NCI-H128 (cell line): ENCODE measurements at regions not wholly inside any gene's neighbourhood (a gene's known extent, or its start where the extent isn't known, plus 50 kb on each side); places are given as distances from the start of the nearest gene placed in this dataset.
"Not testable (repeated sequence)": the region's sequence is repeated elsewhere in the genome, so short reads cannot be mapped to it uniquely, and the experiment has no call there.

Source experiments
- DNase-seq: peaks from one replicate; lab custom pipeline; 2025; ENCODE audit not compliant: unreplicated experiment; lab: John Stamatoyannopoulos, UW

DNA sequence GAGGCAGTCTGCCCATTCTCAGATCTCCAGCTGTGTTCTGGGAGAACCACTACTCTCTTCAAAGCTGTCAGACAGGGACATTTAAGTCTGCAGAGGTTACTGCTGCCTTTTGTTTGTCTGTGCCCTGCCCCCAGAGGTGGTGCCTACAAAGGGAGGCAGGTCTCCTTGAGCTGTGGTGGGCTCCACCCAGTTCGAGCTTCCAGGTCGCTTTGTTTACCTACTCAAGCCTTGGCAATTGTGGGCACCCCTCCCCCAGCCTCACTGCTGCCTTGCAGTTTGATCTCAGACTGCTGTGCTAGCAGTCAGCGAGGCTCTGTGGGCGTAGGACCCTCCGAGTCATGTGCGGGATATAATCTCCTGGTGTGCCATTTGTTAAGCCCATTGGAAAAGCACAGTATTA is 640.9 kb upstream of the SYNCRIP start:
- not testable (repeated sequence) for DNase-seq

DNA sequence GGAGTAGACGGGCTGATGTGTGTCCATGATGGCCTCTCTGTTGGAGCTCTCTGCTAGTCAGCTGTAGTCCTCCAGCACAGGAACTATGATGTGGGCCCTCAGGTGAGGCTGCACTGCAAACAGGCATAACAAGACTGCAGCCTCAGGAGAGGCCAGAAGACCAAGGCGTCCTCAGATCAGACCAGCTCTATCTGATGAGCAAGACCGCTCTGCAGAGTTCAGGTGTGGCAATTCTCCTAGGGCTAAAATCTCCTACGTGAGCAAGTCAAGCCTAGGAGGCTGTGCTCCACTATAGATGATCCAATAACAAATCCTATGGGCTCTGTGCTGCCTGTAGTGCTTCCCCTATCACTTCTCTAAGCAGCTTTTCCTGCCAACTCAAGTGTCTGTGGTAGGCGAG is 633.4 kb upstream of the SYNCRIP start:
- DNase-seq, result no peak

DNA sequence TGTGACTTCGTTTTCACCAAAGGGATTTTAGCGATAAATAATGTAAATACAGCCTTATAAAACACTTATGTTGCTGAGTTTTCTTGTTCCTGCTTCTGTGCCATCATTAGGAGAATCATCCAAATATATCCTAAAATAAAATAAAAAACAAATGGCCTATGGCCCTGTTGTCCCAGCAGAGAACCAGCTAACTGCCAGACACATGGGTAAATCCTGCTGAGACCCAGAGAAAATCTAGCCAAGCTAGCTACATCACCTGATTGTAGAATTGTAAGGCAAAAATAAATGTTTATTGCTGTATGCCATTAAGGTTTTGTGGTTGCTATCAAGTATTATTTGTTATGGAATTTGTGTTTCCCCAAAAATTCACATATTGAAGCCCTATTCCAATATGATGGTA is 631.2 kb upstream of the SYNCRIP start:
- no peak for DNase-seq

DNA sequence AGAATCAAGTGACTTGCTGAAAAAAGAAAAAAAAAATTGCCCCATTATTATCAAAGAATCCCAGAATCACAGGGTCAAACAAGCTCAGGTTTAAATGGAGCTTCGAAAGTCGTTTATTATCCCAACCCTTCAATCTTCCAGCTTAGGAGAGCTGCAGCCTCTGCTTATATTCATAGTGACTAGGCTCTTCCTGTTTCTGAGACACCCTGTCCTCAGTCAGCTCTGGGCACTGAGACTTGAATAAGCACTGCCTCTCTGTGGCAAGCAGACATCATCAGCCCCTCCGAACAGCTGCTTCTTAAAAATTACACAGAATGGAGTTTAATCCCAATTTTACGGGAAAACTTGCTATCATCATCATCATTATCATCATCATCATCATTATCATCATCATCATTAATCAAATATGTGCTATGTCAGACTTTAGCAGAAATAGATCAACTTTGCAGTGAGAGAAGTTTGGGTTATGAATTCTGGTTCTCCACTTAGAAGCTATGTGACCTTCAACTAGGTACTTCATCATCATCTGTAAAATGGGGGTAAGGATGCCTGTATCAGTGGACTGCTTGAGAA is 614.0 kb upstream of the SYNCRIP start:
- DNase-seq, result no peak

DNA sequence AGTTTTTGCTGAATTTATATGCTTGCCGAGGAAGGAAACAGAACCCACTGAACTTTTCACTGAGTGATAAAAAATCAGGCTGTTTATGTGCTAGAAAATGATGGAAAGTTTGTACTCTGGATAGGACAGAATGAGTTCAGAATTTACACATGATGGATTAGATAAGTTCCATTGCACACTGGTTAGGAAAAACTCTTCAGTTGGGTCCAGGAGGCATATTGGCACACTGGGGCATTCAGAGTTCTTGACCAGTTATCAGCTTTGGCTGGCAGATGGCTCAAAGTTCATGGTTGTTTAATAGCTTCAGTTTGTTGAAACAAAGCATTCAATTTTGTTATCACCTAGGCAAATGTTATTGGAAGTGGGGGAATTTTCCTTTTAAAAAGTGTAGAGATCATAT is 613.3 kb upstream of the SYNCRIP start:
- DNase-seq, result no peak

DNA sequence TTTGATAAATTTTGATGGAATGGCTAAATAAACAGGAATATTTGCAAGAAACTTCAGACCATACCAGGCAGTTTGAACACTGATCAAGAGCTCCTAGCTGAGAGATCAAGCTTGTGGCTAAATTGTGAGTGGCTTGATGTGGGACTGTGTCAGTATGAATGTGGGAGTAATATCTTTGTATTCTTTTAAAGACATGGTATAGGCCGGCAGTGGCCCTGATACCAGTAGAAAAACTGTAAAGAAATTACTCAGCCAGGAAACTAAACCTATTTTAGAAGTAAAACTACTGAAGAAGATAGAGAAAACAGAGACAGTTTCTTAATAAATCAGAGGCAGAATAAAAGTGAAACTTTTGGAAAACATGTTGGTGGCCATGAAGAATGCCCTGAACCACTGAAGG is 608.4 kb upstream of the SYNCRIP start:
- no peak for DNase-seq

DNA sequence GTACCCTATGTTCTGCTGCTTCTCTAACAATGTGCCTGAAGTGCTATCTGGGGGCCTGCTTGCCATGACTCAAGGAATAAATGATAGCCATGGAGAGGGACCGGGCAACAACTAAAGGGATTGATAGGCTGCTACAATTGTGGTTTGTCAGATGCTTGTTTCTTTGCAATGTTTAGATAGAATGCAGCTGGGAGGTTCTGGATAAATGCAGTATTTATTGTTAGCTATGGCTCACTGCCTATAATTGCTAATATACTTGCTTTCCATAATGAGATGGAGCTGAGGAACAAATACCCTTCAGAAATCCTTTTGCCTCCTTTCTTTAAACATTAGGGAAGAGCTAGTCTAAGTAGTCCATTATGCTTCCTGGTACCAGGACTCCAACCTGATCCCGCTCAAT is 575.2 kb upstream of the SYNCRIP start:
- DNase-seq, result no peak

DNA sequence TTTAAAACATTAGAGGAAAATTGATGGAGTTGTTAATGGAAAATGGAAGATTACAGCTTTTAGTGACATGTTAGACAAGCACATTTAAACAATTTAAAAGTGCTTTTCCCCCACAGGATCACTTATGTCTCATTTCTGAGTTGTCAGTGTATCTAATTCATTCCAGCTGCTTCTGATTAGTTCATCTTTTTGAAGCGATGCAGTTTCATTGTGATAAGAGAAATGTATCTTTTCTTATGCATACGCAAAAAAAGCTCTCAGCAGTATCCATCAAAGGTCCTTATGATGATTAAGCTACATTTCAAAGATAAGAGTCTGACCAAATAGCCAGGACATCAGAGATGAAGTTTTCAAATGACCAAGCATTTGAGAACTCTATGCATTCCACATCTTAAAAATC is 572.6 kb upstream of the SYNCRIP start:
- no peak for DNase-seq

DNA sequence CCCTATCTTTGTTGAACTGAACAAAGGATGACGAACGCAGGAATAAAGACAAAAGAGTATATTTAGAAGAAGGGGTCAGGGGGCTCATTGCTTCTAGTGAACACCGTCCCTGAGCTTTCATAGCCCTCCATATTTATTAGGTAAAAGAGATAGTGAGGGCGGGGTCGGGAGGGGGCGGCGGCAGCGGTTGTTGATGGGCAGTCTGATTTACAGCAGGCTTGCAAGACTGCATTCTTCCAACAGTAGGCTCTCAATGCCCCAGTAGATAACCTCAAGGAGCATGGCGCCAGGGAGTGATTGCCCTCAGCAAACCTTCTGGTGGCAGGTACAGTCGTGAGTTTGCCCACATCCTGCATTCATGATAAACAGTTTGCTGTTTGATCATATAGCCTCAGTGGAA is 563.3 kb upstream of the SYNCRIP start:
- no peak for DNase-seq

DNA sequence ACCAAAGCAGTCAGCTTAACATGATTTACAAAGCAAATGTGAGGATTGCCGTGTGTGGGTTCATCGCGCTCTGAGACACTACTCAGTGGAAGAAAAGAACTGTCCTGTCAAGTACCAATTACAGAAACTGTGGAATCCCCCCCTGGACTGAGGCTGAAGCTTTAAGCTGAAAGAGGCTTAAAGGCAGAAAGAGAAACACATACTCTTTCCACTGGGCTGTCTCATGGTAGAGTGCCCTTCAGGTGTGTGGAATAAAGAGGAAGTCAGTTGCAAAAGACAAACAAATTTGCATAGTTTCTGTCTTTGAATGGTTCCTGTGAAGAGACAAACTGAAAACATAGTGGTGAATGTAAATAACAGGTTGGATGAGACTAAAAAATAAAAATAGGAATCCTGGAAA is 560.4 kb upstream of the SYNCRIP start:
- DNase-seq, result no peak

DNA sequence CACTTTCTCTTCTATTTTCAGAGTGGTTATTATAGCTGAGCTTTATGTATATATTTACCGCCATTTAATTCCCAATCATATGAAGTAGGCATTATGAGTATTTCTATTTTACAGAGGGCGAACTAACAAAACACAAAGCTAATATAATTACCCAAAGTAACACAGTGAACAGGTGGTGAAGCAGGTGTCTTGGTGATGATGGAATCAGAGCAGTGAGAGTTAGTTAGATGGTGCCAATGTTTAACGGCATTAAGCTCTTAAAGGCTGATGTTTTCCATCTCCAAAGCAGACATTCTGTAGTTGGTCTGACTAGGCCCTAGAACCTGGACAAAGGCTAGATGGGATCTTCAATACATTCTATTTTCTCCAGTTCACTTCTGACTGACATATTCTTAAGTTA is 551.1 kb upstream of the SYNCRIP start:
- no peak for DNase-seq

DNA sequence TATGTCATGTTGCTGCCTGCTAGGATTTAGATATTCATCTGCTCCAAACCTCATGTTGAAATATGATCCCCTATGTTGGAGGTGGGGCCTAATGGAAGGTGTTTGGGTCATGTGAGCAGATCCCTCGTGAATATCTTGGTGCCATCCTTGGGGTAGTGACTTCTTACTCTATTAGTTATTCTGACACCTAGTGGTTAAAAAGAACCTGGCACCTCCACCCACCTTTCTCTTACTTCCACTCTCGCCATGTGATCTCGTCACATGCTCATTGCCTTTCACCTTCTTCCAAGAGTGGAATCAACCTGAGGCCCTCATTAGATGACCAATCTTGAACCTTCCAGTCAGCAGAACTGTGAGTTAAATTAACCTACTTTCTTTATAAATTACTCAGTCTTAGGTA is 549.4 kb upstream of the SYNCRIP start:
- DNase-seq, result no peak

DNA sequence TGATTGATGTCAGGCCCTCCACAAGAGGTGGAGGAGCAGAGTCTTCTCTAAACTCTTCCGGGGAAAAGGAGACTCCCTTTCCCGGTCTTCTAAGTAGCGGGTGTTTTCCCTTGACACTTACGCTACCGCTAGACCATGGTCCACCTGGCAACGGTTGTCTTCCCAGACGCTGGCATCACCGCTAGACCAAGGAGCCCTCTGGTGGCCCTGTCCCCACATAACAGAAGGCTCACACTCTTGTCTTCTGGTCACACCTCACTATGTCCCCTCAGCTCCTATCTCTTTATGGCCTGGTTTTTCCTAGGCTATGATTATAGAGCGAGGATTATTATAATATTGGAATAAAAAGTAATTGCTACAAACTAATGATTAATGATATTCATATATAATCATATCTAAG is 532.5 kb upstream of the SYNCRIP start:
- not testable (repeated sequence) for DNase-seq

DNA sequence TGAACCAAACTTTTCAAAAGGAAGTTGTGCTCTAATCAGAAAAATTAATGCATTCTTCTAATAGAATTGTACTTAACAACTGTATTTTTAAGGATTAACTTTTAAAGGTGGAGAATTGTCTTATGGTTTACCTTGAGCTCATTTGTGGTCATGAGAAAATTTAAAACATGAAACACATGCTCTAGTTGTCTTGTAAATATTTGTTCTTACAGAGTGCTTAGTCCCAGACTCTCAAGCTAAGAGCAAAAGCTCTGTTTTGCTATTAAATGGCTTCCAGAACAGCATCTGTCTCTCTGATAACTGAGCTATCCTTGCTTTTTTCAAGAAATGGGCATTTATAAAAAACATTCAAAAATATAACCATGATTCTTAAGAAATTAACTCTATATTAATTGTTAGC is 512.2 kb upstream of the SYNCRIP start:
- DNase-seq, result no peak

DNA sequence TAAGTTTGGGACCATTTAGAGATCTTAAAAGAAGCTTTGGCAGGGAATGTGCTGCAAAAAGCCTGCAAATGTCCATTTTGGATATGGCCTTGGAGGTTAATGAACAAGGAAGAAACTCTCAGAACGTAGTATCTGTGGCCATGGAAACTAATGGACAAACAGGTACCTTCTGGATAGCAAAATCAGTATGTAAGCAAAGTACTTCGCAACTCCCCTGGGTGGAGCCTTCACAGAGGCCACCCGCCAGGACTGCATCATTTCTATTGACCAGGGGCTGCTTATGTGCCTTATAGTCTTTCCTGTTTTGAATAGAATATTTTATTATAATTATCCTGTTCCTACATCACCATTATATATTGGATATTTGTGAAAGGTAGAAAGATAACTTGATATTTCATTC is 510.8 kb upstream of the SYNCRIP start:
- DNase-seq, result no peak

DNA sequence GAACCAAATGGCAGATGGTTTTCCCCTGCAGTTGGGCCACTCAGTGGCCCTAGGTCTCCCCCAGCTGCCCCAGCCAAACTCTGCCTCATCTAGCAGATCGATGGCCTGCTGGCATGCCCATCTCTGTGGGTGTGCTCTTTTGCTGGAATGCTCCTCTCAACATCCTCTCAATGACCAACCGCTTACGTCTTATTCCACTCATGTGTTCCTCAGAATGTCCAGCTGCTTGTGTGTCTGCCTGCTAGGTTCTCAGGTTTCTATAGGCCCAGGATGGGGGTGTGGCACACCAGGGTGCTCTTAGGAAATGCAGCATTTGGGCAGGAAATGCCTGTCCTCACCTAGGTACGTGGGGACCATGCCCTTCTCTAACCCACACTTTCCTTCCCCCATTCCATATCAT is 509.9 kb upstream of the SYNCRIP start:
- no peak for DNase-seq

DNA sequence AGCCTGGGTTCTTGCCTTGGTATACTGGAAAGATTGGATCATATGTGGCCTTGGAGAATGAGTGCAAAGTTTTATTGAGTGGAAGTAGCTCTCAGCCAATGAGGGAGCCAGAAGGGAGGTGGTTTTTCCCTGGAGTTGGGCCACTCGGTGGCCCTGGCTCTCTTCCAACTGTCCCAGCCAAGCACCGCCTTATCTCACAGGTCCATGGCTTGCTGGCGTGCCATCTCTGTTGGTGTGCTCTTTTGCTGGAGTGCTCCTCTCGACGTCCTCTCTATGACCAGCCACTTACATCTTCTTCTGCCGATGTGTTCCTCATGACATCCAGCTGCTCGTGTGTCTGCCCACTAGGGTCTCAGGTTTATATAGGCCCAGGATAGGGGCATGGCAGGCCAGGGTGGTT is 505.9 kb upstream of the SYNCRIP start:
- no peak for DNase-seq

DNA sequence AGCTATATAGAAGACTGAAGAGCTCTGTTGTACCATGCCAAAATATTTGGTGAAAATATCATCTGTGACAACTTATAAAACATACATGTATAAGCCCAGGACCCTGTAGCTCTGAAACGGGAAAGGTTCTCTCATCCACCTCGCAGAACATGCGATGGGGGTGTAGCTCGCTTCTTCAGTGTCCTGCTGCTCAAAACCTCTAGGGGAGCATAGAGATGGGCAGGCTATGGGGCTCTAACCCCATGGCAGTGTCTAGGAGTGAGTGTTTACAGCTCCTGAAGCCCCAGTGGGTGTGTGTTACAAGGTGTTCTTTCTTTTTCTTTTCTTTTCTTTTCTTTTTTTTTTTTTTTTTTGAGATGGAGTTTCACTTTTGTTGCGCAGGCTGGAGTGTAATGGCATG is 505.2 kb upstream of the SYNCRIP start:
- no peak for DNase-seq

DNA sequence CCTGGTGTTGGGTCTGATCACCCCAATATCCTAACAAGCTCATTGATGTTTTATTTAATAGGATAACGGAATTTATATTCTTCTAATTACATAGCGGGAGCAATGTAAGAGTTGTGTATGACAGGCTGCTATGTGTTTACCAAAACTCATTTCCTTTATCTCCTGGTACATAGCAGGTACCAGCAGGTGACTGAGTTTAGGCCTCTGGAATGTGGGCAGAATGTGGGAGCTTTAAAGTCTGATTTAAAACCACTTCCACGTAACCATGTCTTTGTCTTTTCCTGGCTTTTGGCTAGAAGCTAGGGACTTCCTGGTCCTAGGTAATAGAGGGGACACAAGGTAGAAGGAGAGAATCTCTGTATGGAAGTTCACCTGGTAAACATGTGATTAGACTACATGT is 504.6 kb upstream of the SYNCRIP start:
- no peak for DNase-seq

DNA sequence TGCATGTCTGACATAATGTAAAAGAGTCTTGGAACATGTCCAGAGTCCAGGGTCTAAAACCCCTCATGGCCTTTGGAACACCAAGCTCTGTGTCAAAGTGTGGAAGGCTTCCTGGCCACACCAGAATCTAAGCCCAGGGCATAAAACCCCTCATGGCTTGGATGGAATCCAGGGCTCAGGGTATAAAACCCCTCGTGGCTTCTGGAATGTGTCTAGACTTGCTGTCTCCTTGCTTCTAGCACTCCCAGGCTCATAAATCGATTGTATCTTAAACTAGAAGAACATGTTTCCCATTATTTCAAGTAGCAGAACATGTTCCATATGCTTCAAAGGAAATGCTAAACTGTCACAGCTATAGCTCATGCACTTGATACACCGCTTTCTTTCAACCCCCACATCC is 504.1 kb upstream of the SYNCRIP start:
- DNase-seq, result not testable (repeated sequence)

DNA sequence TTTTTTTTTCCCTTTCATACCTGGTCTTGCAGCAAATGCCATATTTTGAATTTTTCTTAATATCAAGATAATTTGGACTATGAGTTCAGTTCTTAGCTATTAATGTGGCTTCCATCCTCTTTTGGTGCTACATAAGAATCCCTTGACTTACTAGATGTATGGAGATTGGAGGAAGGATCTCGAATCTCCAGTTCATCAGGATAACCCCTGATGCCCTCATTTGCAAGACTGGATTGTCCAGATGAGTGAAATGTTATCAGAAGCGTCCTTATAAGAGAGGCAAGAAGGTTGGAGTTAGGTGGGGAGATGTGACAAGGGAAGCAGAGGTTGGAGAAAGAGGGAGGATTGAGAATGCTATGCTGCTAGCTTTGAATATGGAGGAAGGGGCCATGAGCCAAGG is 499.6 kb upstream of the SYNCRIP start:
- no peak for DNase-seq

DNA sequence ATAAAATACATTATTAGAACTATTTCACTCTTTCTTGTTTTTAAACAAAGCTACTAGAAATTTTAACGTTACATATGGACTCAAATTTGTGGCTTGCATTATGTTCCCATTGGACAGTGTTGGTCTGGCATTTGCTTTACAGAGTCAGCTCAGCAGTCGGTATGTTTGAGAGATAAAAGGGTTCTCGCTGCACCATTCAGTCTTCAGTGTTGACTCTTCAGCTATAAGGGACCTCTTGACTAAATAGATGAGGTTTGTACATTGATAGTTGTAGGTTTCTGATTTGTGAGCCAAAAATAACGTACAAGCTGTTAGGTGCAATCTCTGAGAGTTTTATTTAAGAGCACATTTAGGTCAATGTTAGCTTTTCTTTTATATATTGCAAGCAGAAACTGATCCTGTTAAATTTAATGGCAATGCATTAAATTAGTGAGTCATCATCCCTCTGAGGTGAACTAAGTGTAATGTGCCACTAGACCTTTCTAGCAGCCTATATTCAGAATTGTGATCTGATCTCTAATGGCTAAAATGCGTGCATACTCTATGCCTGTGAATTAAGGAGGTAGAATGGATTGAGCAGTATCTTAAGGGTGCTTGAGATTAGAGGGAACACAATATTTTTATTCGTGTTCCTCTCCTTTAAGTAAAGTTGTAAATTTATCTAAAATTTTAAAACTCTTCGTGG is 485.6 kb upstream of the SYNCRIP start:
- no peak for DNase-seq

DNA sequence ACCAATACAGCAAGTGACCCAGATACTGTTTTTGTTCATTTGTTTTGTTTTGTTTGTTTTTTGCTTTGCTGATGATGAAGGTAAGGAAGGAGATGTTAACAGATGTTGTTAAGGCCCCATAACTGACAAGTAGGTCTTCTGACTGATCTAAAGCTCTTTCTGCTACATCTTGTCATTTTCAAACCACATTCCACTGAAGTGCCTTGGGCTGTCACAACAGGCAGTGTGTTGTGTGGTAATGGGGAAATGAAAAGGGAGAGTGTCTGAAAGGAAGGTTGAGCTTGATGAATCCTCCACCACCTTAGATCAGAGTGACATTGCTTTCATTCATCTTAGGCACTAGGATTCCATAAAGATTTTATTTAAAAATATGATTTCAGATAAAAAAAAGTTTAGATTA is 479.4 kb upstream of the SYNCRIP start:
- DNase-seq, result no peak
